HG03025 (cell line): ENCODE measurements at regions not wholly inside any gene's neighbourhood (a gene's known extent, or its start where the extent isn't known, plus 50 kb on each side); places are given as distances from the start of the nearest gene placed in this dataset.
"Not testable (repeated sequence)": the region's sequence is repeated elsewhere in the genome, so short reads cannot be mapped to it uniquely, and the experiment has no call there.

Source experiments
- ATAC-seq: cut with Tn5 transposase; IDR thresholded peaks from one replicate; pipeline ENCODE4 v1.9.1; 2021; ENCODE audit warnings: mild to moderate bottlenecking, moderate library complexity; ENCODE audit not compliant: unreplicated experiment, low FRiP score

- ATAC-seq = no peak
Measured at GRCh38 chr5:136636001-136636400, 270.7 kb upstream of the TRPC7 start.

DNA sequence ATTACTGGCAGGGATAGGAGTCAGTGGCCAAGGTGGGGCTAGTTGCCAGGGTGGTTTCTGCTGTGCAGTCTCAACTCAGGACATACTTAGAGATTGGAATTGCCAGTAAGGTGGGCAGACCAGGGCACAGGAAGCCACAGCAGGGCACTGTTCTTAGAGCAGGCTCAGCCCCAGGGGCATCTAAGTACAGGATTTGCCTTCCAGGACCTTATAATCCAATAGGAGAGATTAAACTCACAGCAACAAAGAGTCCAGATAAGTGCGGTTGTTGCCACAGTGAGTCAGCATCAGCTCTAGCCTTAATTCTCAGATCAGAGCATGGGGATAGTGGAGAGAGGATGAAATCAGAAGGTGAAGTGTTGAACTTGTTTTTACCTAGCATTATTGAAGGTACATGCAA is 265.8 kb upstream of the TRPC7 start:
- ATAC-seq = no peak

- ATAC-seq = no peak
Measured at GRCh38 chr5:136629125-136629792, 263.9 kb upstream of the TRPC7 start.

DNA sequence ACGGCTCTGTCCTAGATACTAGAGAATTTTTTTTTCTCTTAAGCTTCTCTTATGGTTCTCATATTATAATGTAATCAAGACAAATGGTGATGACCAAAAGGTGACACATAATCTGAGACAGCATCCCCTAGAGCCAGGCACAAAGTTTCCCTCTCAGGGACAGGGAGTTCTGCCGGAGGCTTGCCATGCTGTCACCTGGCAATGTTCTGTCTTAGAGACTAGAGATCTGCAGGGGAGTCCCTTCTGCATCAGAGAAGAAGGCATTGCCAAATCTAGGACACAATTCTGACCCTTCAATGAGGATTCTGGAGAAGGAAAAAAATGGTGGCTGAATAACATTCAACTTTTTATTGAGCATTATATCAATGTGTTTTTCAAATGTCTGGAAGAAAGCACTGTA is 261.2 kb upstream of the TRPC7 start:
- no peak for ATAC-seq

- ATAC-seq = no peak
Measured at GRCh38 chr5:136622747-136623146, 257.4 kb upstream of the TRPC7 start.

- no peak for ATAC-seq
Measured at GRCh38 chr5:136621743-136622142, 256.4 kb upstream of the TRPC7 start.

GRCh38 chr5:136620621-136621020 is 255.3 kb upstream of the TRPC7 start:
- no peak for ATAC-seq

DNA sequence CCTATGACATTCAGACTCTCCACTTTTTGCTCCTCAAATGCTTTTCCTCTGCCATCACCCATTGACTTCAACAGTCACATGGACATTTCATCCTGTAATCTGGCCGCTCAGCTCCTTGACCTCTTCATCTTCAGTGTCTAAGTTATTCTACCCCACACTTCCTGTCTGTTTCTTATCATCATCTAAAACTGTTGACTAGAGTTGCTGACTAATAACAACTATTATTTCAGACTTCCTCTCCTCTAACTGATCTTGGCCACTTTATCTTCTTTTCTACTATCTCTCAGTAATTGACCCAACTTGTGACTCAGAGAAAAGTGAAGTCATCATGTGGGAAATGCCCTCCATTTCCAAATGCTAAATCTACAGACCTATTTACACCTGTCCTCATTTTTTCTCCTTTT is 254.7 kb upstream of the TRPC7 start:
- ATAC-seq = no peak

DNA sequence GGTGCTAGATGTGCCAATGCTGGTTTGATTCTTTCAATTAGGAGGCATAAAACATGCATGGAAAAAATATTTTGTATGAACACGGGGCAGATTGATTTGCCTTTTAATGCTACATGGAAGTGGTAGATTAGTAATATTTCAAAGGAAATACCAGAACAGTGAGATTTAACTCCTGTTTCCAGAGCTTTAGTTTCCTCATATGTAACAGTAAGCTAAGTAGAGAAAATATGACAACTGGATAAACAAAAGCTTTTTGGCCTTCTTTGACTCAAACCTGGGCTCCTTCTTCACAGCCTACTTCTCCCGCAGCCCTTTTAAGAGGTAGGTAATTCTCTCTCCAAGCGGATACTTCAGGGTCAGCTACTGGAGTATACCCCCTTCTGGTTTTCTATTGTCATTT is 254.2 kb upstream of the TRPC7 start:
- ATAC-seq = no peak

GRCh38 chr5:136615251-136616119 is 250.1 kb upstream of the TRPC7 start:
- ATAC-seq = no peak

DNA sequence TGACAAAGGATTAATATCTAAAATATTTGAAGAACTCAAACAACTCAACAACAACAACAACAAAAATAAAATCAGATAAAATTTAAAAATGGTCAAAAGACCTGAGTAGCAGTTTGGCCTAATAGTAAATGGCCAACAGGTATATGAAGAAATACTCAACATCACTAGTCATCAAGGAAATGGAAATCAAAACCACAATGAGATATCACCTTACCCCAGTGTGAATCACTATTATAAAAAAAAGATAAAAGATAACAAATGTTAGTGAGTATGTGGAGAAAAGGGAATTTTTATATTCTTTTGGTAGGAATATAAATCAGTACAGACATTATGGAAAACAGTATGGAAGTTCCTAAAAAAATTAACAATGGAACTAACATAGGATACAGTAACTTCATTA is 247.9 kb upstream of the TRPC7 start:
- no peak for ATAC-seq

GRCh38 chr5:136605638-136606037 is 240.3 kb upstream of the TRPC7 start:
- ATAC-seq = no peak

DNA sequence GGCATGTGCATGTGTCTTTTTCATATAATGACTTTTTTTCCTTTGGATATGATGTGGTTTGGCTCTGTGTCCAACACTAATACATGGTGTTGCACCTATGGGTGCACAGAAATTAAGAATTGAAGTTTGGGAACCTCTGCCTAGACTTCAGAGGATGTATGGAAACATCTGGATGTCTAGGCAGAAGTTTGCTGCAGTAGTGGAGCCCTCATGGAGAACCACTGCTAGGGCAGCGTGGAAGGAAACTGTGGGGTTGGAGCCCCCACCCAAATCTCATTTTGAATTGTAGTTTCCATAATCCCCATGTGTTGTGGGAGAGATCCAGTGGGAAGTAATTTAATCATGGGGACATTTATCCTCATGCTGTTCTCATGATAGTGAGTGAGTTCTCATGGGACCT is 235.0 kb upstream of the TRPC7 start:
- no peak for ATAC-seq

DNA sequence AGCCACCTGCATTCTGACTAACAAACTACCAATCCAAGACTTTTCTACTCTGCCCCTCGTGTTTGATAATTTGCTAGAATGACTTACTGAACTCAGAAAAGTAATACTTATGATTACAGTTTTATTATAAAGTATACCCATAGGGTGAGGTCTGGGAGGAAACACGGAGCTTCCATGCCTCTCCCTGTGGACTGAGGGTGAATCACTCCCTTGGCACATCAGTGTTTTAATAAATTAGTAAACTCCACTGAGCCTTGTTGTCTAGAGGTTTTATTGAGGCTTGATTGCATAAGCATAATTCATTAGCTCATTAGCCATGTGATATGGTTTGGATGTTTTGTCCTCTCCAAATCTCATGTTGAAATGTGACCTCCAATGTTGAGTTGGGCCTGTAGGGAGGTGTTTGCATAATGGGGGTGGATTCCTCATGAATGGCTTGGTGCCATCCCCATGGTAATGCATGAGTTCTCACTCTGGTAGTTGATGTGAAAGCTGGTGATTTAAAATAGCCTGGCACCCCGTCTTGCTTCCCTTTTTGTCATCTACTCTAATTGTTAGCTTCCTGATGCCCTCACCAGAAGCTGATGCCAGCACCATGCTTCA is 233.6 kb upstream of the TRPC7 start:
- no peak for ATAC-seq

GRCh38 chr5:136594416-136594815 is 229.1 kb upstream of the TRPC7 start:
- ATAC-seq = no peak

GRCh38 chr5:136590581-136590980 is 225.2 kb upstream of the TRPC7 start:
- ATAC-seq = no peak

- ATAC-seq = no peak
Measured at GRCh38 chr5:136586196-136586595, 220.9 kb upstream of the TRPC7 start.

DNA sequence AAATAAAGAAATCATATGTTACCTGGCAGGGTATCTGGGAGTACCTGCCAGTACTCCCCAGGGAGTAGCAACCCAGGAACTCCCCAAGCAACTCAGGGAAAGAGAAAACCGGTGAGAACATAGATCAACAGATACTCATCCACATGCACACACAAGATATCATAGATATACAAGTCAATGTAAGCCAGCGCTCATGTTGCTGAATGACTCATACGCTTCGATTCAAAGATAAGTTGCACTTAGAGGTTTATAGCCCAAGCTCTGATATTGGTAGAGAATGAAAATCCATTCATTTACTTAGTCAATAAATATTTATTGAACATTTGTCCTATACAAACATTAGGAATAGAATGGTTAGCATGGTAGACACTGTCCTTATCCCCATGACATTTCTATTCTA is 219.1 kb upstream of the TRPC7 start:
- no peak for ATAC-seq

DNA sequence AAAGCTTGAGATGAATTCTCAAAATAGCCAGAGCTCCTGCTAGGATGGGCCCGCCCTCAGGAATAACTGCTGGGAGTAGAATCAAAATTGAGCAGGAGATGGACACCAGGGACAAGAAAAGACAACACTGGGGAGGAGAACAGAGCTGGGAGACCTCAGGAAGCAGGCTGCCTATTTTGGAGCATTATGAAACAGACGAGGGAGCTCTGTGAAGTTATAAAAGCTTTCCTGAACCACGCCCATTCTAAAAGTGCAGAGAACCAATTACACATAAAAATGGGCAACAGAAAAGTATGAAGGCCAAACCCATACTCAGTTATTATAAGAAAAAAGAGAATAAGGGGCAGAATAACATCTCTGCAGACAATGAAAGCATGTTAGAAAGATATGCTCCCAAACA is 213.9 kb upstream of the TRPC7 start:
- no peak for ATAC-seq

DNA sequence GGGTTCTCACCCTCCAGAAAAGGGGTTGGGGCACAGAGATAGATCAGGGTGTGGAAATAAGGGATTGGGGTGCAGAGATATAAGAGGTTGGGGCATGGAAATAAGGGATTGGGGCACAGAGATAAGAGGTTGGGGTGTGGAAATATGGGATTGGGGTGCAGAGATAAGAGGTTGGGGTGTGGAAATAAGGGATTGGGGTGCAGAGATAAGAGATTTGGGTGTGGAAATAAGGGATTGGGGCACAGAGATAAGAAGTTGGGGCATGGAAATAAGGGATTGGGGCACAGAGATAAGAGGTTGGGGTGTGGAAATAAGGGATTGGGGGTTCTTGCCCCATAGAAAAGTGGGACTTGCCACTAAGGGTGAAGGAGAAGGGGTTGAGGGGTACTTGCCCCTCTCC is 204.5 kb upstream of the TRPC7 start:
- not testable (repeated sequence) for ATAC-seq

- not testable (repeated sequence) for ATAC-seq
Measured at GRCh38 chr5:136565457-136565856, 200.1 kb upstream of the TRPC7 start.

DNA sequence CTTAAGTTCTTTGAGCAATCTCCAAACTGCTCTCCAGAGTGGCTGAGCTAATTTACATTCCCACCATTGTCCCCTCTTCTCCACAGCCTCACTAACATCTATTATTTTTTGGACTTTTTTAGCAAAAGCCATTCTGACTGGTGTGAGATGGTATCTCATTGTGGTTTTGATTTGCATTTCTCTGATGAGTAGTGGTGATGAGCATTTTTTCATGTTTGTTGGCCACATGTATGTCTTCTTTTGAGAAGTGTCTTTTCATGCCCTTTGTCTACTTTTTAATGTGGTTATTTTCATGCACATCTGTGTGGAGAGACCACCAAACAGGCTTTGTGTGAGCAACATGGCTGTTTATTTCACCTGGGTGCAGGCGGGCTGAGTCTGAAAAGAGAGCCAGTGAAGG is 199.7 kb upstream of the TRPC7 start:
- not testable (repeated sequence) for ATAC-seq
